RWPE2 (cell line): ENCODE measurements at regions not wholly inside any gene's neighbourhood (a gene's known extent, or its start where the extent isn't known, plus 50 kb on each side); places are given as distances from the start of the nearest gene placed in this dataset.

Source experiments
- ATAC-seq: fragments of 200-7000 bp; cut with Tn5 transposase; 3 replicates; pipeline ENCODE4 v1.9.1; 2021; ENCODE audit warnings: low read depth
- DNase-seq: peaks from one replicate; pipeline ENCODE4 v3.0.0-alpha.2; 2020; ENCODE audit warnings: low spot score
- H3K27ac ChIP-seq: fragments of 450-650 bp; 2 replicates; pipeline ENCODE4 v1.5.1; 2017; ENCODE audit warnings: mild to moderate bottlenecking; ENCODE audit not compliant: poor library complexity, severe bottlenecking
- H3K27me3 ChIP-seq: fragments of 250-450 bp; sonication (Bioruptor Pico); 2 replicates; pipeline ENCODE4 v1.5.1; 2021; ENCODE audit warnings: mild to moderate bottlenecking, moderate library complexity; ENCODE audit not compliant: insufficient read depth, poor library complexity, severe bottlenecking
- H3K36me3 ChIP-seq: fragments of 250-450 bp; sonication (Bioruptor Pico); 2 replicates; pipeline ENCODE4 v1.5.1; 2020; ENCODE audit warnings: low read depth, mild to moderate bottlenecking, moderate library complexity
- H3K4me1 ChIP-seq: fragments of 250-450 bp; sonication (Bioruptor Pico); 2 replicates; pipeline ENCODE4 v1.5.1; 2021; ENCODE audit warnings: mild to moderate bottlenecking, moderate library complexity; ENCODE audit not compliant: insufficient read depth, poor library complexity, severe bottlenecking
- H3K4me3 ChIP-seq: fragments of 250-450 bp; sonication (Bioruptor Pico); 2 replicates; pipeline ENCODE4 v1.5.1; 2021; ENCODE audit warnings: mild to moderate bottlenecking, moderate library complexity; ENCODE audit not compliant: severe bottlenecking
- H3K9me3 ChIP-seq: fragments of 250-450 bp; sonication (Bioruptor Pico); 2 replicates; pipeline ENCODE4 v1.5.1; 2021; ENCODE audit warnings: mild to moderate bottlenecking, moderate library complexity; ENCODE audit not compliant: severe bottlenecking
- TF ChIP-seq, protein P1 (sequence below): fragments of 450-650 bp; IDR thresholded peaks from one replicate; pipeline ENCODE4 v1.5.1; 2017; ENCODE audit warnings: mild to moderate bottlenecking, moderate library complexity; ENCODE audit not compliant: poor library complexity, severe bottlenecking

GRCh38 chr12:108021141-108021540 lies 107.9 kb upstream of the WSCD2 start:
- no peaks in the 10 kb centered on the region for H3K36me3 ChIP-seq
- no peaks in the 10 kb centered on the region for H3K9me3 ChIP-seq
- DNase-seq (no peak), ATAC-seq (no peak)
- H3K4me1 ChIP-seq: no peaks in the 10 kb centered on the region
- TF ChIP-seq, protein P1, sequence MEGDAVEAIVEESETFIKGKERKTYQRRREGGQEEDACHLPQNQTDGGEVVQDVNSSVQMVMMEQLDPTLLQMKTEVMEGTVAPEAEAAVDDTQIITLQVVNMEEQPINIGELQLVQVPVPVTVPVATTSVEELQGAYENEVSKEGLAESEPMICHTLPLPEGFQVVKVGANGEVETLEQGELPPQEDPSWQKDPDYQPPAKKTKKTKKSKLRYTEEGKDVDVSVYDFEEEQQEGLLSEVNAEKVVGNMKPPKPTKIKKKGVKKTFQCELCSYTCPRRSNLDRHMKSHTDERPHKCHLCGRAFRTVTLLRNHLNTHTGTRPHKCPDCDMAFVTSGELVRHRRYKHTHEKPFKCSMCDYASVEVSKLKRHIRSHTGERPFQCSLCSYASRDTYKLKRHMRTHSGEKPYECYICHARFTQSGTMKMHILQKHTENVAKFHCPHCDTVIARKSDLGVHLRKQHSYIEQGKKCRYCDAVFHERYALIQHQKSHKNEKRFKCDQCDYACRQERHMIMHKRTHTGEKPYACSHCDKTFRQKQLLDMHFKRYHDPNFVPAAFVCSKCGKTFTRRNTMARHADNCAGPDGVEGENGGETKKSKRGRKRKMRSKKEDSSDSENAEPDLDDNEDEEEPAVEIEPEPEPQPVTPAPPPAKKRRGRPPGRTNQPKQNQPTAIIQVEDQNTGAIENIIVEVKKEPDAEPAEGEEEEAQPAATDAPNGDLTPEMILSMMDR: no peak
- no peak overlapping the region for H3K4me3 ChIP-seq
- peaks cover 3% of the 10 kb centered on the region for H3K27me3 ChIP-seq
- no peak overlapping the region for H3K27ac ChIP-seq

GRCh38 chr12:108021949-108022522 lies 107.1 kb upstream of the WSCD2 start:
- Histone ChIP-seq H3K36me3 (no peaks in the 10 kb centered on the region), H3K9me3 (no peaks in the 10 kb centered on the region), H3K27me3 (peaks cover 3% of the 10 kb centered on the region), H3K4me3 (no peak overlapping the region), H3K4me1 (no peaks in the 10 kb centered on the region), H3K27ac (no peak overlapping the region)
- ATAC-seq: no peak
- DNase-seq: no peak
- TF ChIP-seq, protein P1: no peak

DNA sequence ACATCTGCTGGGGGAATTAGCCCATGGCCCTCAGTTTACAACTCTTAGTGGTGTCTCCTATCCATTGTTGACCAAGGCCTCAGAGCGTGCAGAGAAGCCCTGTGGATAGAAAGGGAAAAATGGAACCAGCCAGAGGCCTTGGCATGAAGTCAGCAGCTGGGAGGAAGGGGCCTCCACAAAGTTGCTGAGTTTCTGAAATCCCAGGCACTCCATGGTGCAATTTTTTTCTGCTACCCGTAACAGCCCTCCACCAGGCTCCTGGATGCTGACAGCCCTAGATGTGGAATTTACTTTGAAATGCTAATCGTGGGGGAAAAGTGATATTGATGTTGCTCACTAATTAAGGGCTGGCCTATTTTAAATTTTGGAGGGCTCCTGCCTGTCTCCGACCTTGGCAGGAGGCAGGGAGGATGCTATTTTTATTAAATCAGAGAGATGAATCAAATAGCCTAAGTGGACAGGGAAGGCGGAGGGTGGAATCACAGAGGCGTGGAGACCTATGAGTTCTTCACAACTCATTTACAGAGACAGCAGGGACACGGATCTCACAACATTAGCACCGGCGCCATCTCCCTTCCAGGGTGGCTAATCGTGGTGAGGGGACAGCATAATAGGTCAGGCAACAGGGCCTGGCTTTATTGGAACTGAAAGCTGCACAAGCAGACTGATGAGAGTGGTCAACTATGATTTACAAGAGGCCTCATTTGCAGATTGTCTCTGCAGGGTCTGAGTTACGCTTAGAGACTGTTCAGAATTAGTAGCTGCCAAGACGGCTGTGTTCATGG lies 99.8 kb upstream of the WSCD2 start:
- TF ChIP-seq, protein P1: no peak
- no peak for DNase-seq
- Histone ChIP-seq H3K27ac (no peak overlapping the region), H3K36me3 (no peaks in the 10 kb centered on the region), H3K4me1 (no peaks in the 10 kb centered on the region), H3K27me3 (no peaks in the 10 kb centered on the region), H3K4me3 (no peak overlapping the region), H3K9me3 (no peaks in the 10 kb centered on the region)
- ATAC-seq: no peak

- Histone ChIP-seq H3K9me3 (no peaks in the 10 kb centered on the region), H3K4me3 (no peak overlapping the region), H3K36me3 (no peaks in the 10 kb centered on the region), H3K4me1 (no peaks in the 10 kb centered on the region), H3K27ac (no peak overlapping the region), H3K27me3 (no peaks in the 10 kb centered on the region)
- TF ChIP-seq, protein P1: no peak
- ATAC-seq (no peak), DNase-seq (no peak)
Observed at GRCh38 chr12:108033090-108033489, 96.0 kb upstream of the WSCD2 start.

DNA sequence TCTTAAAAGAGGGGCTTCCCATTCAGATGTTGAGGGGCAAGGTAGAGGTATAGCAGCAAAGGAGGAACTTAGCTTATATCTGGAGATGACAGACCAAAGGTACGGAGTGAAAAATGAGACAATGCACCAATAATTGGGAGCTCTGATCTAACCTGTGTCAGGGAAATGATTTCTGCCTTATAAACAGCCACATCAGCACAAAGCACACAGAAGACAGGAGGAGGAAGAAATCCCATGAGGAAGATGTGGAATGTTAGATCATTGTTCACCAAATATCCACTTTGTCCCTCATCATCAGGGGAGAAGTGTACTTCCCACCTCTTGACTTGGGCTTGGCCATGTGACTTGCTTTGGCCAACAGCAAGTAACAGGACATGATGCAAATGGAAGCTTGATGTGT lies 93.7 kb upstream of the WSCD2 start:
- TF ChIP-seq, protein P1: no peak
- Histone ChIP-seq H3K9me3 (no peaks in the 10 kb centered on the region), H3K27me3 (no peaks in the 10 kb centered on the region), H3K27ac (no peak overlapping the region), H3K4me3 (no peak overlapping the region), H3K36me3 (no peaks in the 10 kb centered on the region), H3K4me1 (no peaks in the 10 kb centered on the region)
- DNase-seq (no peak), ATAC-seq (no peak)
